CD4-positive, alpha-beta T cell treated with Interleukin-17A for 4 hours (primary cell): ENCODE measurements at regions not wholly inside any gene's neighbourhood (a gene's known extent, or its start where the extent isn't known, plus 50 kb on each side); places are given as distances from the start of the nearest gene placed in this dataset.
"Not testable (repeated sequence)": the region's sequence is repeated elsewhere in the genome, so short reads cannot be mapped to it uniquely, and the experiment has no call there.

Source experiments
- DNase-seq: peaks from one replicate; pipeline ENCODE4 v3.0.0-alpha.2; 2020; ENCODE audit warnings: mixed read lengths

GRCh38 chr7:57740126-57740525, 290.1 kb downstream of the ZNF716 start:
- not testable (repeated sequence) for DNase-seq

- DNase-seq, result no peak
Observed at GRCh38 chr7:57769131-57769530, 319.2 kb downstream of the ZNF716 start.

- no peak for DNase-seq
Observed at GRCh38 chr7:57769958-57770357, 320.0 kb downstream of the ZNF716 start.

- DNase-seq, result no peak
Observed at GRCh38 chr7:57772126-57772924, 322.3 kb downstream of the ZNF716 start.

- no peak for DNase-seq
Observed at GRCh38 chr7:57774300-57774699, 324.3 kb downstream of the ZNF716 start.

GRCh38 chr7:57775396-57776088, 325.6 kb downstream of the ZNF716 start:
- no peak for DNase-seq

GRCh38 chr7:57776136-57776856, 326.3 kb downstream of the ZNF716 start:
- not testable (repeated sequence) for DNase-seq

- no peak for DNase-seq
Observed at GRCh38 chr7:57789130-57789529, 339.2 kb downstream of the ZNF716 start.

GRCh38 chr7:57819491-57819981, 369.6 kb downstream of the ZNF716 start:
- no peak for DNase-seq

GRCh38 chr7:57820477-57820876, 370.5 kb downstream of the ZNF716 start:
- DNase-seq, result no peak

- no peak for DNase-seq
Observed at GRCh38 chr7:57821438-57822382, 371.7 kb downstream of the ZNF716 start.

- DNase-seq, result not testable (repeated sequence)
Observed at GRCh38 chr7:57826548-57826947, 376.6 kb downstream of the ZNF716 start.

- not testable (repeated sequence) for DNase-seq
Observed at GRCh38 chr7:57835161-57835560, 385.2 kb downstream of the ZNF716 start.

GRCh38 chr7:57839152-57839551, 389.2 kb downstream of the ZNF716 start:
- not testable (repeated sequence) for DNase-seq

- peak; percentile 2 for DNase-seq
Observed at GRCh38 chr7:57867884-57868701, 418.1 kb downstream of the ZNF716 start.

- peak; percentile 2 for DNase-seq
Observed at GRCh38 chr7:57868771-57869483, 418.9 kb downstream of the ZNF716 start.
